ENCODE measurements at regions not wholly inside any gene's neighbourhood (a gene's known extent, or its start where the extent isn't known, plus 50 kb on each side); places are given as distances from the start of the nearest gene placed in this dataset.

GRCh38 chr5:7978114-7978513 lies 109.2 kb downstream of the MTRR start:
- Histone ChIP-seq H2AFZ (ENCODE audit: low read length) (no peak overlapping the region), H3K27me3 (ENCODE audit: insufficient read depth, low read length) (no peaks in the 10 kb centered on the region), H3K79me2 (ENCODE audit: insufficient read depth, low read length) (no peaks in the 10 kb centered on the region), H3K4me1 (ENCODE audit: insufficient read depth, low read length, severe bottlenecking) (no peaks in the 10 kb centered on the region), H3K9ac (ENCODE audit: low read length) (no peak overlapping the region), H3F3A (ENCODE audit: insufficient read depth, low read length) (no peaks in the 10 kb centered on the region), H3K4me3 (ENCODE audit: low read depth, low read length, poor library complexity, severe bottlenecking) (no peak overlapping the region), H3K36me3 (ENCODE audit: insufficient read depth, low read length) (no peaks in the 10 kb centered on the region), H3K4me2 (ENCODE audit: low read length) (no peak overlapping the region), H4K20me1 (ENCODE audit: insufficient read depth, low read length) (no peaks in the 10 kb centered on the region), H3K27ac (ENCODE audit: low read depth, low read length, poor library complexity, severe bottlenecking) (no peak overlapping the region), H3K9me3 (ENCODE audit: low read length) (no peaks in the 10 kb centered on the region), H3K9me2 (ENCODE audit: low read depth, low read length) (no peaks in the 10 kb centered on the region)
- TF ChIP-seq CTCF (IDR thresholded peaks at IDR 0.05; ENCODE audit: low read length) (no peak), EZH2 (IDR thresholded peaks at IDR 0.05; ENCODE audit: borderline replicate concordance, low read length) (no peak)

GRCh38 chr5:7978991-7979390 lies 110.0 kb downstream of the MTRR start:
- TF ChIP-seq EZH2 (IDR thresholded peaks at IDR 0.05; ENCODE audit: borderline replicate concordance, low read length) (no peak), CTCF (IDR thresholded peaks at IDR 0.05; ENCODE audit: low read length) (no peak)
- Histone ChIP-seq H3K4me1 (ENCODE audit: insufficient read depth, low read length, severe bottlenecking) (no peaks in the 10 kb centered on the region), H3K9me2 (ENCODE audit: low read depth, low read length) (no peaks in the 10 kb centered on the region), H3K9ac (ENCODE audit: low read length) (no peak overlapping the region), H3K27me3 (ENCODE audit: insufficient read depth, low read length) (no peaks in the 10 kb centered on the region), H3K4me3 (ENCODE audit: low read depth, low read length, poor library complexity, severe bottlenecking) (no peak overlapping the region), H2AFZ (ENCODE audit: low read length) (no peak overlapping the region), H3F3A (ENCODE audit: insufficient read depth, low read length) (no peaks in the 10 kb centered on the region), H4K20me1 (ENCODE audit: insufficient read depth, low read length) (no peaks in the 10 kb centered on the region), H3K9me3 (ENCODE audit: low read length) (no peaks in the 10 kb centered on the region), H3K36me3 (ENCODE audit: insufficient read depth, low read length) (no peaks in the 10 kb centered on the region), H3K79me2 (ENCODE audit: insufficient read depth, low read length) (no peaks in the 10 kb centered on the region), H3K27ac (ENCODE audit: low read depth, low read length, poor library complexity, severe bottlenecking) (no peak overlapping the region), H3K4me2 (ENCODE audit: low read length) (no peak overlapping the region)

- no peak overlapping the region for H3K4me2 ChIP-seq (ENCODE audit: low read length)
- no peaks in the 10 kb centered on the region for H3K9me2 ChIP-seq (ENCODE audit: low read depth, low read length)
- H3K27me3 ChIP-seq (ENCODE audit: insufficient read depth, low read length), result no peaks in the 10 kb centered on the region
- no peak overlapping the region for H2AFZ ChIP-seq (ENCODE audit: low read length)
- no peaks in the 10 kb centered on the region for H3K79me2 ChIP-seq (ENCODE audit: insufficient read depth, low read length)
- no peak overlapping the region for H3K9ac ChIP-seq (ENCODE audit: low read length)
- H3K4me3 ChIP-seq (ENCODE audit: low read depth, low read length, poor library complexity, severe bottlenecking), result no peak overlapping the region
- TF ChIP-seq CTCF (IDR thresholded peaks at IDR 0.05; ENCODE audit: low read length) (no peak), EZH2 (IDR thresholded peaks at IDR 0.05; ENCODE audit: borderline replicate concordance, low read length) (no peak)
- no peaks in the 10 kb centered on the region for H3K36me3 ChIP-seq (ENCODE audit: insufficient read depth, low read length)
- no peak overlapping the region for H3K27ac ChIP-seq (ENCODE audit: low read depth, low read length, poor library complexity, severe bottlenecking)
- H3K4me1 ChIP-seq (ENCODE audit: insufficient read depth, low read length, severe bottlenecking), result no peaks in the 10 kb centered on the region
- no peaks in the 10 kb centered on the region for H3F3A ChIP-seq (ENCODE audit: insufficient read depth, low read length)
- no peaks in the 10 kb centered on the region for H4K20me1 ChIP-seq (ENCODE audit: insufficient read depth, low read length)
- H3K9me3 ChIP-seq (ENCODE audit: low read length), result no peaks in the 10 kb centered on the region
Measured at GRCh38 chr5:7980881-7981280, 111.9 kb downstream of the MTRR start.

Data from OCI-LY1 (cell line).